ENCODE measurements at regions not wholly inside any gene's neighbourhood (a gene's known extent, or its start where the extent isn't known, plus 50 kb on each side); places are given as distances from the start of the nearest gene placed in this dataset.
"Not testable (repeated sequence)": the region's sequence is repeated elsewhere in the genome, so short reads cannot be mapped to it uniquely, and the experiment has no call there.

DNA sequence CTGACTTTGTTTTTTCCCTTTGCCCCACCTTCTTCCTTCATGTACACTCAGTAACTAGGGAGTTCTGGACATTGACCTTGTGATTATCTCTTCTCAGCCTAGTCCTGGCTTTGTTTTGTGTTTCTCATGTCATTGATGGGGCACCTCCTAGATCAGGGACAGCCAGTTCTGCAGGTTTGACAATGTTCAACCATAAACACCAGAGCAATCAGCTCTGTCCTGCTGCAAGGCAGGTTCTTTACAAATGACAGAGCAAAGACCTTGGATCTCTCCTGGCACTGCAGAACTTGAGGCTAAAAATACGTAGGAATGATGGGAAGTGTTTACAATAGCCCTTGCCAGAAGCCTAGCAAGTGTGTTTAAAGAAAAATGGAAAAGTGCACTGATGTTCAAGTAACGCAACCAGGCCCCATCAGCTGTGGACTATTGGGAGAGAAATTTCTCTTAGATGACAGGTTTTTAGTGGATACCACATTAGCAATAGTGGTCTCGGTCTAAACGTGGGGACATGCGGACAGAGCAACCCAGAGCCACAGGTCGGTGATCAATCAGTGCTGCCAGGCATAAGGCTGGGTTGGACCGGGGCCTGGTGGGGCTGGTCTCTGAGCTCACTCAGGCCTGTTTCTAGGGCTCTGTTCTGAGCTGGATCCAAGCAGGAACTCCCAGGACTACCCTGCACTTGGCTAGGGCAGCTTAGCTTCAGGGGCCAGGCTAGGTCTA is 76.8 kb downstream of the SOWAHC start:
- DNase-seq (ENCODE audit: low read depth in 2 of 2): no peak

- DNase-seq (ENCODE audit: low read depth in 2 of 2): no peak
Observed at GRCh38 chr2:109692013-109692743, 78.0 kb downstream of the SOWAHC start.

GRCh38 chr2:109692831-109693230 is 78.7 kb downstream of the SOWAHC start:
- DNase-seq (ENCODE audit: low read depth in 2 of 2): not testable (repeated sequence)

- peak in 1 of 2 donors; percentile 5 for DNase-seq (ENCODE audit: low read depth in 2 of 2)
Observed at GRCh38 chr2:109693292-109693691, 79.1 kb downstream of the SOWAHC start.

DNA sequence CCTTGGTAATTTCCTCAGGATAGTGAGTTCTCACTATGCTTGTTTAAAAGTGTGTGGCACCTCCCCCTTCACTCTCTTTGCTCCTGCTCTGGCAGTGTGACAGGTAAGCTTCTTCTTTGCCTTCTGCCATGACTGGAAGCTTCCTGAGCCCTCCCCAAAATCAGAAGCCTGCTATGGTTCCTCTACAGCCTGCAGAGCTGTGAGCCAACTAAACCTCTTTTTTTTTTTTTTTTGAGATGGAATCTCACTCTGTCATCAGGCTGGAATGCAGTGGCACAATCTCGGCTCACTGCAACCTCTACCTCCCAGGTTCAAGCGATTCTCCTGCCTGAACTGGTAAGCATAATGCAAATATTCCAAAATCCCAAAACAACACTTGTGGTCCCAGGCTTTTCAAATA is 80.0 kb downstream of the SOWAHC start:
- DNase-seq (ENCODE audit: low read depth in 2 of 2): no peak

- no peak for DNase-seq (ENCODE audit: low read depth in 2 of 2)
Observed at GRCh38 chr2:109695290-109695689, 81.1 kb downstream of the SOWAHC start.

- DNase-seq (ENCODE audit: low read depth in 2 of 2): no peak
Observed at GRCh38 chr2:109699646-109700045, 85.5 kb downstream of the SOWAHC start.

DNA sequence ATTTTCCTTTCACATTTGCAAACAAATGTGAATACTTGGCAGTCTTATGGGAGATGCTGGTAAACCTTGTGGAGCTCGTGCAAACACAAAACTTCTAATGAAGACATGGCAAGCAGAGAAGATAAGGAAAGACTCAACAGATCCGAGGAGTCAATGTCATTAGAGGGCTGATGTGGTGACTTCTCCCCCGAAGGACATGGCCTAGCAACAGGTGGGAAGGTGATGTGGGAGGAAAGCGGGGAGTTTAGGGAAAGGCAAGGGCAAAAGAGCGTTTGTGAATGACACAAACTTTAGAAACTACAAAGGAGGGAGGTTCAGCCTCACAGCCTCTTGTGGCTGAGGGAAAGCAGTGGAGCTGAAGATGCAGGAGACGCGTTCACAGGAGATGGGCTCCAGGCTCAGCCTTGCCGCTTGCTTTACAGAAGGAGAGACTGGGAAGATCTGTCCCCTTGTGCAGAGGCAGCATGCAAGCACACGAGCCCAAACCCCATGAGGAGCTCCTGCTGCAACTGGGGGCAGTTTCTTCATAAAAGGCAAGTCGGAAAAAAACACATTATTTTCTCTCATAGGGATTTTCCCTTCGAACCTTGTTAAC is 86.6 kb downstream of the SOWAHC start:
- DNase-seq (ENCODE audit: low read depth in 2 of 2): no peak

GRCh38 chr2:109701362-109701761 is 87.2 kb downstream of the SOWAHC start:
- DNase-seq (ENCODE audit: low read depth in 2 of 2): no peak

DNA sequence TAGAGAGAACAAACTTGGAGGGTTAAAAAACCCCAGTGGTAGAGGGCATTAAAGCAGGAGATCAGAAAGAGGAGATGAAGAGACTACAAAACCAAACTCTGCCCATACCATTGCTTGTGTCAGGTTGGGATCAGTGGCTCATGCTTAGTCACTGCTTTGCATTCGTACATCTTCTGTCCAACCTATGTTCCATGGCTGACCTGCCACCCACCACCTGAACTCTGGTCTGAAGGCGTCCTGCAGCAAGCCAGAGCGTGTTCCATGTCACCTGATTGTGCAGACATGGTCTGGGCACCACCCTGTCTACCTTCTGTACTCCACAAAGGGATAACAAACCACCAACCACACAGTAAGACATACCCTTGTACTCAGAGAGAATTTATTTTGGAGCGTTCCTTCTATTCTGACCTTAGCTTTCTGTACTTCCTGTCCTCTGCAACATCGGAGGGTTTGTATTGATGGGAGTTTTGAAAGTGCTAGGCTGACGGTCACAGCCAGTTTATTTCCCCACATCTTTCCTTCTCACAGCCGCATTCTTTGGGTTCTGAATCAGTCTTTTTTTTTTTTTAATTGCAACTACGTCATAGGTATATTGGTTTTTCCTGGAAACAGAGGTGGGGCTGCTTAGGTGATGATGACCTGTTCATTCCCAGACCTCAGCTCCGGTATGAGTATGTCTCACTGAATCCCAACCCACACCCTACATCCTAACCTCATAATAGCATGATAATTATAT is 88.3 kb downstream of the SOWAHC start:
- no peak for DNase-seq (ENCODE audit: low read depth in 2 of 2)

GRCh38 chr2:109703077-109703476 is 88.9 kb downstream of the SOWAHC start:
- DNase-seq (ENCODE audit: low read depth in 2 of 2): no peak

- DNase-seq (ENCODE audit: low read depth in 2 of 2): no peak
Observed at GRCh38 chr2:109703798-109704197, 89.6 kb downstream of the SOWAHC start.

DNA sequence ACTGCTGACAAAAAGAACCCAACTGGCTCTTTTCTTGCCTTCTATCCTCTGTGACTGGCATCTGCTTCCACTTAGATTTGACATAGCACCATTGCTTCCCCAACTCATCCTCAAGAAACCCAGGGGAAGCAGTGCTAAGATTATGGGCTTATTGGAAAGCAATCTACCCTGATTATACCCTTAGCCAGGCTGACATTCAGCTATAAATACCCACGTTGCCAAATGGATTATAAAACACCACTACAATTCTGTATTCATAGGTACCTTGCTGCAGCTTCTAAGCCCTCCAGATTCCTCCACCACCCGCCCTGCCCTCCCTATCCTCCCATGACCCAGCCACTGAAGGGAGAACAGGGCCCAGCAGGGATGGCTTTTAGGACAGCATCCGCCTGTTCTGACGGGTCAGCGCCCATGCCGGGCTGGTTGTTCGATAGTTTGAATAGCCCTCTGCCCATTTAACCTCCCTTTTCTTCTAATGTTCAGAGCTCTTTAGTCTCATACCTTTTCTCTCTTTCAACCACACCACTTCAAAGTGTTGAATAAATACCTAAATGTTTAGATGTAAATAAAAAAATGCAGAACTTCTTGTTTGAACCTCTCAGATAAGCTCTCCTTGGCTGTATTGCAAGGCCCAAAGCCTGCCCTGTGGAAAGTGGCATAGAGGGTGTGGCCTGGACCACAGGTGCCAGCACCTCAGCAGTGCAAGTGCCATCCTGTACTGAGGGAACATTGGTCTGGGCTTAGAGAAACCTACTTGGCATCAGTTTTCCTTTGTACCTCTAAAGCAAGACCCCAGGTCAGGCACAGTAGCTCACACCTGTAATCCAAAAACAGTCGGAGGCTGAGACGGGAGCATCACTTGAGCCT is 86.6 kb upstream of the RGPD5 start:
- DNase-seq (ENCODE audit: low read depth in 2 of 2): no peak

DNA sequence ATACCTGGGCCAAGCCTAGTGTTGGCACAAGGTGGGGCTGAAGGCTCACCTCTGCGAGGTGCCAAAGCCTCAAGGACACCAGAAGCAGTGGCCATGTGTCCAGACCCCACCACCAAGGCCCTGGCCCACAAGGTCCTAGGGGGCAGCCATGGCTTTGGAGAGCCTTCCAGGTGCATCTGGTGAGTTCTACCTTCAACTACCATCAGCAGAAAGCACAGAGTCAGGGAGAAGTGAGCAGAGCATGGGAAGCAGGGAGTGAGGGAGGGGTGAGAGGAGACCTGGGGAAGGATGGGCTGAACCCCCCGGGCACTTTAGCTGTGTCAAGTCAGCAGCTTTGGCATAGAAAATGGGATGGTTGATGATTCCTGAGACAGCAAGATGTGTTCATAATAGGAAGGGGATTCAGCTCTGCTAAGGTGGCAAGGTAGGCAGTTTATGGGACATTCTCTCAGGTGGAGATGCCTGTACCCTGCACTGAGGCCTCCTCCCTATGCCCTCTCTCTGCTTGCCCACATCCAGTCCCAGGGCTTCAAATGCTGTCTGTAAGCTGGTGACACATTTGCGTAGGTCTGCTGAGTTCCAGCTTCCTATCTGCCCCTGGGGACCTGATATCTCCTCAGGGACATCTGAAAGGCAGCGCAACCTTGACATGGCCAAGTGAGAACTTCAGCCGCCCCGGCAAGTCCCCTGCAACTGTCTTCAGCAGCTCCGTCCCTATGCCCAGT is 83.4 kb upstream of the RGPD5 start:
- no peak for DNase-seq (ENCODE audit: low read depth in 2 of 2)

DNA sequence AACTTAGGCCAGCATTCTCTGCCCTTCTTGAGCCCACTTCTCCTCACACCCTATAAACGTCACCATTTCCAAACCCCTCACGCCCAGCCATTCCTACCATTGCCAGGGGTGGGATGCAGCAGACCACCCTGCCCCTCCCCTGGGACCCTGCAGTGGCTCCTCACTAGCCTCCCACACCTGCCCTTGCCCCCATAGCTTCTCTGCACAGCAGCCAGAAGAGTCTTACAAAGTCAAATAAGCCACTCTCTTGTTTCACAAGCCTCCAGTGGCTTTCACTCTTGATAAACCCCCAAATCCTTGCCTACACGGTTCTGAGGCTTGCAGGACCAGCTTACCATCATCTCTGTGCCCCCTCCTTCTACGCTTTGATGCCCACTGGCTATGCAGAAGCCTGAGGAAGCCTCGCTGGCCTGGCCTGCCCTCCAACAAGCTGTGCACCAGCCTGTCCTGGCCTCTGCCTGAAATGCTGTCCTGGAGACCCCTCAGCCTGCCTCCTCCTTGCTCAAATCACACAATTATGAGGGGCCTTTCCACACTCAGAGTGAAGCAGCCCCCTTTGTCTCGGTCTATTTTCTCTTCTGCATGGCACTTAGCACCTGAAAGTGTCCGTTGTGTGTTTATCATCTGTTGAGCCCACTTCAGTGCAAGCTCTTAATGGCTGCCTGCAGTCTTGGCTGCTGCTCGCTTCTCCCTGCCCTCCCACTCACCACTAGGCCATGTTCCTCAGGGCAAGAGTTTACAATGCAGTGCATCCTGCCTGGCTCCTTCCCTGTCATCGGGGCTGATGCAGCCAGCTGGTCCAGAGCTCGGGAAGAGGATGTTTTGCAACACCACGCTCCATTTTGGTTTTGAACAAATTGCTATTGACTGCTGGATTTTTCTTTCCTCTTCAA is 82.6 kb upstream of the RGPD5 start:
- no peak for DNase-seq (ENCODE audit: low read depth in 2 of 2)

DNA sequence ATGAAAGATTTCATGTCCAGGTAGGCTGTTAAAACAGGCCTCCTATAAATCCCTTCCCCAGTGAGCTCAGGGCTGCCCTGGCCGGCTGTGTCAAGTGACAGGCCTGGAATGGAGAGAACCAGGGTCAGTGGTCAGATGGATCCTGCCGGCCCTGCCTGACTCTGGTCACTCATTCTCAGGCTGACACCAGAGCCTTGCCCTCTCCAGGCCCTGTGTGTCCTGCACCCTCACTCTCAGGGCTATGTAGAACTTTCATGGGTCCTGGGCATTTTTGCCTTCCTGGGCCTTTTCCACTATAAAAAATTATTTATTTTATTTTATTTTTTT is 82.0 kb upstream of the RGPD5 start:
- DNase-seq (ENCODE audit: low read depth in 2 of 2): no peak

- DNase-seq (ENCODE audit: low read depth in 2 of 2): no peak
Observed at GRCh38 chr2:109712746-109713145, 81.4 kb upstream of the RGPD5 start.

GRCh38 chr2:109715313-109715805 is 78.7 kb upstream of the RGPD5 start:
- DNase-seq (ENCODE audit: low read depth in 2 of 2): no peak

- DNase-seq (ENCODE audit: low read depth in 2 of 2): not testable (repeated sequence)
Observed at GRCh38 chr2:109716596-109716995, 77.5 kb upstream of the RGPD5 start.

DNA sequence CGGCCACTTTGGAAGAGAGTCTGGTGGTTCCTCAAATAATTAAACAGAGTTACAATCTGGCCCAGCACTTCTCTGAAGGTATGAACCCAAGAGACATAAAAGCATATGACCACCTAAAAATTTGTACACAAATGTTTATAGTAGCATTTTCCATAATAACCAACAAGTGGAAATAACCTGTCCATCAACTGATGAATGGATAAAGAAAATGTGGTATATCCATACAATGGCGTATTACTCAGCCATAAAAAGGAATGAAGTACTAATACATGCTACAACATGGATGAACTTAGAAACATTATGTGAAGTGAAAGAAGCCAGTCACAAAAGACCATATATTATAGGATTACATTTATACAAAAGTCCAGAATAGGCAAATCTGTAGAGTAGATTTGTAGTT is 76.0 kb upstream of the RGPD5 start:
- no peak for DNase-seq (ENCODE audit: low read depth in 2 of 2)

All from stimulated activated CD4-positive, alpha-beta T cell treated with anti-CD3 and anti-CD28 coated beads, Interleukin-1b, Interleukin-23, amount 100 ng/mL, for 4 hours (primary cell).